ENCODE measurements at regions not wholly inside any gene's neighbourhood (a gene's known extent, or its start where the extent isn't known, plus 50 kb on each side); places are given as distances from the start of the nearest gene placed in this dataset.

GRCh38 chr11:119882316-119882715, 153.3 kb upstream of the NECTIN1 start:
- TF ChIP-seq, protein P1, sequence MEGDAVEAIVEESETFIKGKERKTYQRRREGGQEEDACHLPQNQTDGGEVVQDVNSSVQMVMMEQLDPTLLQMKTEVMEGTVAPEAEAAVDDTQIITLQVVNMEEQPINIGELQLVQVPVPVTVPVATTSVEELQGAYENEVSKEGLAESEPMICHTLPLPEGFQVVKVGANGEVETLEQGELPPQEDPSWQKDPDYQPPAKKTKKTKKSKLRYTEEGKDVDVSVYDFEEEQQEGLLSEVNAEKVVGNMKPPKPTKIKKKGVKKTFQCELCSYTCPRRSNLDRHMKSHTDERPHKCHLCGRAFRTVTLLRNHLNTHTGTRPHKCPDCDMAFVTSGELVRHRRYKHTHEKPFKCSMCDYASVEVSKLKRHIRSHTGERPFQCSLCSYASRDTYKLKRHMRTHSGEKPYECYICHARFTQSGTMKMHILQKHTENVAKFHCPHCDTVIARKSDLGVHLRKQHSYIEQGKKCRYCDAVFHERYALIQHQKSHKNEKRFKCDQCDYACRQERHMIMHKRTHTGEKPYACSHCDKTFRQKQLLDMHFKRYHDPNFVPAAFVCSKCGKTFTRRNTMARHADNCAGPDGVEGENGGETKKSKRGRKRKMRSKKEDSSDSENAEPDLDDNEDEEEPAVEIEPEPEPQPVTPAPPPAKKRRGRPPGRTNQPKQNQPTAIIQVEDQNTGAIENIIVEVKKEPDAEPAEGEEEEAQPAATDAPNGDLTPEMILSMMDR (IDR thresholded peaks at IDR 0.05; ENCODE audit: low read depth, low read length, poor library complexity, severe bottlenecking): no peak
- no peak for TF ChIP-seq EZH2phosphoT487 (IDR thresholded peaks at IDR 0.05; ENCODE audit: borderline replicate concordance, low read length)
